NOMO-1 treated with dmso at 0.1 percent for 144 hours (cell line): ENCODE measurements at regions not wholly inside any gene's neighbourhood (a gene's known extent, or its start where the extent isn't known, plus 50 kb on each side); places are given as distances from the start of the nearest gene placed in this dataset.

Experiments used
- DNase-seq: peaks from one replicate; lab custom pipeline; 2025; ENCODE audit not compliant: unreplicated experiment; lab: John Stamatoyannopoulos, UW

GRCh38 chr6:157755746-157756411 is 67.2 kb upstream of the SNX9 start:
- no peak for DNase-seq

GRCh38 chr6:157756708-157757429 is 66.2 kb upstream of the SNX9 start:
- peak; percentile 64 for DNase-seq

- no peak for DNase-seq
These were observed 65.3 kb upstream of the SNX9 start for GRCh38 chr6:157757430-157758403.

DNA sequence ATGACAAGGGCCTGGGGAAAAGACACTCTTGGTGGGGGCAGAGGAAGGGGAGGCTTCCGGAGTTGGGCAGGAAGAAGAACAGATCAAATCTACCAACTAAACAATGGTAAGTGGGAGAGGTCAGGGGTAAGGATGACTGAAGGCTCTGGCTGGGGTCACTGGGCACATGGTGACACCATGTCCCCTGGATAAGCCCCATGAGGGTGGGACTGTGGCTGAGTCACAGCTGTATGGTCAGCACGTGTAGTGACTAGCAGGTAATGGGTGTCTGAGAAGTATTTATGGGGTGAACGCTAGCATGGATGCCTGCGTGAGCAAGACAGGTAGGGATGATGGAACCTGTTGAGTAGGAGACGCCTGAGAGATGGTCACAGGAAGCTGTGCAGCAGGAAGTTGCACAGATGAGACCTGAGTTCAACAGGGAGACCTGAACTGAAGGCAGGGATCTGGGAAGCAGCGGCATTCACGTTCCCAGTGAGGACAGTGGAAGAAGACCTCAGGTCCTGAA is 64.5 kb upstream of the SNX9 start:
- no peak for DNase-seq

DNA sequence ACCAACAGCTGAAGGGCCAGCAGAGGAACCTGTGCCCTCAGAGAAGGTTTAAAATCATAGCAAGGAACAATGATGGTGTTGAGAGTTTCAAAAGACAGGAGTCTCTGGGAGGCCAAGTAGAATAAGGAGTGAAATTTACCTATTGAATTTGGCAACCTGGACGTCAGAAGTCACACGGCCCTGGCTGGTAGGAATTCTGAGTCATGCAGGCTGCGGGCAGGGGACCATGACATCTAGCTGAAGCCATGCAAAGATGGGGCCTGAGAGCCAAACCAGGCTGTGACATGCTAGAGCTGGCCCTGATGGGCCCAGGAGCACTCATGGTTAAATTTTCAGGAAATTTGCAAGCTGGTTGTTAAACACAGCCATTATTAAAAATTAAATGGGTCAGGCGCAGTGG is 64.0 kb upstream of the SNX9 start:
- DNase-seq: no peak

DNA sequence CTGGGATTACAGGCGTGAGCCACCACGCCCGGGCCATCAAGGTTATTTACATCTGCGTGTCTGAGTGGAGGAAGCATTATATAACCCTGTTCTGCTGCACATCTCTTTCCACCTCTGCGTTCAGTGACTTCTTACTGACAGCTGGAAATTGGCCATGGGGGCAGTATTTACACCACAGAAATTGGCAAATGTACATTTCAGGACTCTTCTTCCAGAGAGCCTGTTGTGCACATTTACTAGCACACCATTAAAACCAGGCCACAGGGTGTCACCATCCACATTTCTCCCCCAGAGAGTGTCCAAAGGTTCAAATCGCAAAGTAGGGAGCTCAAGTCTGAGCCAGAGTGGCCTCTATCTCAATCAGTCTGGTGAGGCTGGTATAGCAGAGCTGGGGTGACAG is 62.9 kb upstream of the SNX9 start:
- DNase-seq: no peak

GRCh38 chr6:157760589-157761330 is 62.3 kb upstream of the SNX9 start:
- DNase-seq: no peak

DNA sequence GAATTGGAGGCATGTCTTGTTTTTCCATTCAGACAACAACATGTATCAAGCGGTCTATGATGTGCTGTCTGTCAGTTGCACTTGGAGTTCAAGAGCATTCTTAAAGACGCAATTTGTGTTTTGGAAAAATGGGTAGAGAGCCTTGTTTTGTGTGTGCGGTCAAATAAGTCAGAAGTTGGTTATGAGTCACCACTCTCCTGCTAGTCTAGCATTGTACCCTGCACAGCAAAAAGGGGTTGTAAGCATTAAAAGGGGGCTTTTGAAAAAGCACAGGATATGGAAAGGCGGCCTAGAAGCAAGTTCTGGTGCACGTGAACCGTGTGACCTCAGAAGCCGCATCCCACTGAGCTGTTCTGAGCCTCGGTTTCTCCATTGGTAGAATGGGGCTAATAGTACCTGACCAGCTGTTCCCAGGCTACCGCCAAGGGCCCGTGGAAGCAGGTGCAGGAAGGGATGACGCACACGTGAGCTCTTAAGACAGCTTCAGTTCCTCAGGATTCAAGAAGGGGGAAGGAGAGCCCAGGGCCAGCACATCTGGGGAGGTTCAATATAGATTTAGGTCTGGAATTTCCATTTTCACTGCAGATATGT is 61.6 kb upstream of the SNX9 start:
- DNase-seq: no peak

GRCh38 chr6:157761926-157762325 is 61.1 kb upstream of the SNX9 start:
- no peak for DNase-seq

DNA sequence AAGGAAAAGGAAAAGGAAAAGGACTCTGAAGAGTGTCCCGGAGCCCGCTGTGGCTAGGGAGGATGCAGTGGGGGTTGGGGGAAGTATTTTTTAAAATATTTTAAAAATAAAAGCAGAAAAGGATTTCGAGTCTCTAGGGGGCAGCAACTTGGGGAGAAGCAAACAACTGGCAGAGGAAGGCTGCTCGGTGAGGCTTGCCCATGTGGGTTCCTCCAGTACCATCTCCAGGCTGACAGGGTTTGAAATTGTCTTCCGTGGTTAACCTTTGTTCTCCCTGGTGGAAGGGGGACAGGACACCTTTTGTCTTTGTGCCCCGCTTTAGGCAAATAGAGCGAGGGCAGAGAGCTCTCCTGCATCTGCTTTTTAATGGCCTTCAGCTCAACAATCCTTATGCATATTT is 60.4 kb upstream of the SNX9 start:
- no peak for DNase-seq

DNA sequence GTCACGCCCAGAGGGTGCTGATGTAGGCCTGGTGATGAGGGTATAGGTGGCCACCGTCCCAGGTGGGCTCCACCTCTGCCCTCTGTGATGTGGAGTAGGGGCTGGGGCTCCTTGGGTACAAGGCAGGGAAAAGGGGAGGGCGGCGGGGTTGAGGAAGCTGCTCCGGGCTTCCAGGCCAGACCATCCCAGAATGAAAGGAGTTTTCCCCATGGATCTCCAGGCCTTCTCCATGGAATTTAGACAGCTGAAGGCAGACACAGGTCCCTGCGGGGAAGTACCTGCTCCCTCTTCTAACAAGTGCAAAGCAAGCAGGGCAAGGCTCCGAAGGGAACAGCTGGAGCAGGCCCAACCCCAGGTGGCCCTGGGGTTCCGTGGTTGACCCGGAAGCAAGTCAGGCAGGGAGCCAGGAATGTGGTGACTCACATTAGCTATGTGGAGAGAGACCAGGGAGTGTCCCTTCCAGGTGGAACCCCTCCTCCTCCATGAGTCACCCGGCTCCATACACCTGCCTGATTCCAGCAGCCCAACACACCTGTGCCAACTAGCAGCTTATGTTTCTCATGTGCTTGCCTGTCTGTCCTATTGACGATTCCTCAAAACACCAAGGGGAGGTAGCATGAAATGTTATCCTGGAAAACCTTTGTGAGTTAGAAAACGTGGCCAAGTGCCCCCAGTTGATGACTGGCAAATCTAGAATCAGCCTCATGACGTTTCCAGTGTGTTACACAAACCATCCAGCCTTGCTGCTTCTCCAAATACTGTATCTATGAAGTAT is 59.7 kb upstream of the SNX9 start:
- DNase-seq: no peak

DNA sequence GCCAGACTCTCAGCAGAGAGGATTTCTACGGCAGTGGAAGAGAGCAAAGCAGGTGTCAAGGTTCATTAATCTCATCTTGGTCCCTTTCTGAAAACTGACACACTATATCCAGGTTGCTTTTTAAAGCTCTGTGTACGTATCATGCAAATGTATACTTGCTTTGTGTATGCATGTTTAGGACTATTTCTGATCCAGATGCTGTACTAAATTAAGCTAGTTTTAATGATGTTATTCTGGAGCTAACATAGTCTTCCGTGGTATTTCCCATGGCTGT is 59.2 kb upstream of the SNX9 start:
- no peak for DNase-seq

DNA sequence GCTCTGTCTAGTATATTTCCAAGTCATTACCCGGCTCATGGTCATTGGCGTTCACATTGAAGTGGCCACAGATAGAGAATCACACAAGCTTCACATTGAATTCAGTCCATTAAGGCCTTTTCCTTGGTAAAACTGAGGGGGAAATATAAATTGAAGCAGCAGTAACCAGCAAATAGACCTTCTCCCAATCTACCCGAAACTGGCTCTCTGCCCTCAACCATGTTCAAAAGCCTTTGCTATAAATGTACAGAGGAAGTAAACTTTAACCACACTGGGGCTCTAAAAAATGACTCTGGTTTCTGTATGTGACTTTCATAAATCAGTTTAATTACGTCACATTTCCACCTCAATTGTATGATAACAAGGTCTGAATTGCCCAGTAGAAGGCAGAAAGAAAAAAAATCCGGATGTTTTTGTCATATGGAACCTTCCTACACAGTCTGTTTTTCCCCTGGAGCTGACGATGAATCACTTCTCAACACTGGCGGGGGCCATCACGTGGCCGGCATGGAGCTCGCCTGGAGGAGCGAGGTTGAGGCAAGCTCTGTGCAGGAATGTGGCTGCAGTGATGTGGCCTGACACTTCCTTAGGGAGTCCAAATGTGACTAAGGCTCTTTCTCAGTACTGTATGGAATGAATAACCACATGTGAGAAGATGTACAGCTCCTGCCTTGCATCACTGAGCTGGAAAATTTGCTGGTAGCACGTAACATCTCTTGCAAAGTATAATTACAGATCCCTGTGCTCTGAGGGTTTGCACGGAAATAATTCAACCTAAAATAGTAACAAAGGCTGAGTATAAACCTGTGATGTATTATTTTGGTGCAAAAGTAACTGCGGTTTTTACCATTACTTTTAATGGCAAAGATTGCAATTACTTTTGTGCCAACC is 58.6 kb upstream of the SNX9 start:
- peak; percentile 87 for DNase-seq

GRCh38 chr6:157766901-157767774 is 55.9 kb upstream of the SNX9 start:
- no peak for DNase-seq

DNA sequence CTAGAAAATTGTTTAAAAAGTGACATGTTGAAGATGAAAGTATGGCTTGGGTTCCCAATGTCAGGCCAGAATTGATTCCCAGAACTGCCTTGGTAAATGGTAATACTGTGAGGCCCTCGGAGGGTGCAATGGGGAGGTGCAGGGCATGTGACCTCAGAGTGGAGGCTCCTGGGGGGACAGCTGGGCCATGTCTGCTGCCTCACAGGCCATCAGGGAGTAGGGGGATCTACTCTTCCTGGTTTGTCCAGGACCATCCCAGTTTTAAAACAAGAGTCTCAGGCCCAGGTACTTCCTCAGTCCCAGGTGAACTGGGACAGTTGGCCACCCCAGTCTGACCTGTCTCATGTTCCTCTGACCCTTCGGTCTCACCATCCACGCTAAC is 55.3 kb upstream of the SNX9 start:
- DNase-seq: no peak

DNA sequence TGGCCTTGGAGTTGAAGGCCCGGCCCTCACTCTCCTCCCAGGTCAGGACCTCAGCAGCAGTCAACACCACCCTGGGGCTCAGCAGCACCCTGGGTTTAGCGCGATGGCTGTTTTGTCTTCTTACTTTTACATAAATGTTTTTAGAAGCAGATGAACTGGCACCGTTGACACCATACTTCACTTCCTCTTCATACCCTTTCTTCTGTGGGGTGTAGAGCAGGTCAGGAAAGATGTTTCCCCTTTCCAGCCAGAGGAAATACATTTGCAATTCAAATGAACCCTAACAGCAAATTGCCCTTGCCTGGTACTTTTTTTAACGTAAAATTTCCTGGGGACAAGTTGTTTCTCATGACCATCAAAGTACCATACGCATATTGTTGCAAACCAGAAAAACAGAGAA is 54.7 kb upstream of the SNX9 start:
- DNase-seq: peak; percentile 70

DNA sequence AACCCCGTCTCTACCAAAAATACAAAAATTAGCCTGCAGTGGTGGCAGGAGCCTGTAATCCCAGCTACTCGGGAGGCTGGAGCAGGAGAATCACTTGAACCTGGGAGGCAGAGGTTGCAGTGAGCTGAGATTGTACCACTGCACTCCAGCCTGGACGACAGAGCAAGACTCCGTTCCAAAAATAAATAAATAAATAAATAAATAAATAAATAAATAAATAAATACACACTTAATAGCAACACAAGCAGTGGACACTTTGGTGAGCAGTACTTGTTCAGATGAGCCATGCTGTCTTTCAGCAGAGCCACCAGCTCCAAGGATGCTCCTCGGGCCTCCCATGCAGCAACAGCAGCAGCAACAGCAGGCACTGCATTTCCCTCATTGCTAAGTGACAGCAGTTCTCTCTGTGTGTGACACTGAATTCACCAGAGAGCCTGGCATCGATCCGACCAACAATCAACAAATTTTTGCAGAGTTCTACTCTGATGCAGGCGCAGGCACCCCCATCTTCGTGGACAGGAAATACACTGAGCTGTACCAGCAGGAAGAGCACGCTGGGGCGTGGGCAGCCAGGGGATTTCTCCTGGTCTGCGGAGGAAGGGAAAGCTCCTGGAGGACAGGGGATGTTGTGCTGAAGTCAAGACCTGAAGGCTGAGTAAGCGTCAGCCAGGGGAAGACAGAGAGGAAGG is 54.0 kb upstream of the SNX9 start:
- DNase-seq: no peak
